Cardiac fibroblast (primary cell): ENCODE measurements at regions not wholly inside any gene's neighbourhood (a gene's known extent, or its start where the extent isn't known, plus 50 kb on each side); places are given as distances from the start of the nearest gene placed in this dataset.

ENCODE experiments used
- DNase-seq, 2 donors: peaks; one replicate each; pipeline versions ENCODE4 v3.0.0 to v3.0.0-alpha.2; 2010; ENCODE audit warnings: low read depth in 2 of 2
- H3K4me3 ChIP-seq, 2 donors: replicated peaks in 1 of 2; 1 replicate in 1 of 2; 2 replicates in 1 of 2; pipeline ENCODE4 v1.5.1; 2011; ENCODE audit warnings: low read depth in 2 of 2, low read length in 2 of 2, mild to moderate bottlenecking in 2 of 2, moderate library complexity in 1 of 2
- CTCF ChIP-seq: IDR thresholded peaks from one replicate; pipeline ENCODE4 v1.5.1; 2011; ENCODE audit warnings: low read depth, mild to moderate bottlenecking, low read length, inconsistent platforms

- no peak for DNase-seq
- TF ChIP-seq CTCF = no peak
- H3K4me3 ChIP-seq = no peak overlapping the region
These were observed 172.3 kb upstream of the SLC35G4 start for GRCh38 chr18:11437046-11437445.

- H3K4me3 ChIP-seq = no peak overlapping the region
- DNase-seq = no peak
- TF ChIP-seq CTCF = no peak
These were observed 177.0 kb upstream of the SLC35G4 start for GRCh38 chr18:11432360-11432811.

GRCh38 chr18:11429876-11430275, 179.5 kb upstream of the SLC35G4 start:
- no peak for TF ChIP-seq CTCF
- DNase-seq = no peak
- H3K4me3 ChIP-seq = no peak overlapping the region

- H3K4me3 ChIP-seq = no peak overlapping the region
- no peak for TF ChIP-seq CTCF
- peak in 1 of 2 donors; percentile 49 for DNase-seq
These were observed 184.2 kb upstream of the SLC35G4 start for GRCh38 chr18:11425211-11425610.

- H3K4me3 ChIP-seq = no peak overlapping the region
- DNase-seq = no peak
- no peak for TF ChIP-seq CTCF
These were observed 190.1 kb upstream of the SLC35G4 start for GRCh38 chr18:11419338-11419737.

- DNase-seq = no peak
- H3K4me3 ChIP-seq = no peak overlapping the region
- no peak for TF ChIP-seq CTCF
These were observed 196.6 kb upstream of the SLC35G4 start for GRCh38 chr18:11412811-11413210.

GRCh38 chr18:11411048-11411447, 198.3 kb upstream of the SLC35G4 start:
- DNase-seq = no peak
- H3K4me3 ChIP-seq = no peak overlapping the region
- TF ChIP-seq CTCF = no peak
